GM12874 (cell line): ENCODE measurements at regions not wholly inside any gene's neighbourhood (a gene's known extent, or its start where the extent isn't known, plus 50 kb on each side); places are given as distances from the start of the nearest gene placed in this dataset.

Experiments
- CTCF ChIP-seq: IDR thresholded peaks from 2 replicates; pipeline ENCODE4 v1.5.1; 2011; ENCODE audit warnings: low read depth, mild to moderate bottlenecking, control low read depth, low read length, moderate library complexity; ENCODE audit not compliant: insufficient read depth

- TF ChIP-seq CTCF, result no peak
Measured at GRCh38 chr6:6943421-6943820, 164.3 kb upstream of the RREB1 start.

- TF ChIP-seq CTCF, result no peak
Measured at GRCh38 chr6:6946206-6947155, 161.3 kb upstream of the RREB1 start.

- TF ChIP-seq CTCF, result no peak
Measured at GRCh38 chr6:6950373-6951145, 157.2 kb upstream of the RREB1 start.

- TF ChIP-seq CTCF, result no peak
Measured at GRCh38 chr6:6951355-6951754, 156.4 kb upstream of the RREB1 start.

GRCh38 chr6:6952484-6952883 is 155.3 kb upstream of the RREB1 start:
- TF ChIP-seq CTCF, result no peak

- TF ChIP-seq CTCF, result no peak
Measured at GRCh38 chr6:6960571-6961251, 147.1 kb upstream of the RREB1 start.

- no peak for TF ChIP-seq CTCF
Measured at GRCh38 chr6:6962086-6962485, 145.7 kb upstream of the RREB1 start.
